ENCODE measurements at regions not wholly inside any gene's neighbourhood (a gene's known extent, or its start where the extent isn't known, plus 50 kb on each side); places are given as distances from the start of the nearest gene placed in this dataset.

DNA sequence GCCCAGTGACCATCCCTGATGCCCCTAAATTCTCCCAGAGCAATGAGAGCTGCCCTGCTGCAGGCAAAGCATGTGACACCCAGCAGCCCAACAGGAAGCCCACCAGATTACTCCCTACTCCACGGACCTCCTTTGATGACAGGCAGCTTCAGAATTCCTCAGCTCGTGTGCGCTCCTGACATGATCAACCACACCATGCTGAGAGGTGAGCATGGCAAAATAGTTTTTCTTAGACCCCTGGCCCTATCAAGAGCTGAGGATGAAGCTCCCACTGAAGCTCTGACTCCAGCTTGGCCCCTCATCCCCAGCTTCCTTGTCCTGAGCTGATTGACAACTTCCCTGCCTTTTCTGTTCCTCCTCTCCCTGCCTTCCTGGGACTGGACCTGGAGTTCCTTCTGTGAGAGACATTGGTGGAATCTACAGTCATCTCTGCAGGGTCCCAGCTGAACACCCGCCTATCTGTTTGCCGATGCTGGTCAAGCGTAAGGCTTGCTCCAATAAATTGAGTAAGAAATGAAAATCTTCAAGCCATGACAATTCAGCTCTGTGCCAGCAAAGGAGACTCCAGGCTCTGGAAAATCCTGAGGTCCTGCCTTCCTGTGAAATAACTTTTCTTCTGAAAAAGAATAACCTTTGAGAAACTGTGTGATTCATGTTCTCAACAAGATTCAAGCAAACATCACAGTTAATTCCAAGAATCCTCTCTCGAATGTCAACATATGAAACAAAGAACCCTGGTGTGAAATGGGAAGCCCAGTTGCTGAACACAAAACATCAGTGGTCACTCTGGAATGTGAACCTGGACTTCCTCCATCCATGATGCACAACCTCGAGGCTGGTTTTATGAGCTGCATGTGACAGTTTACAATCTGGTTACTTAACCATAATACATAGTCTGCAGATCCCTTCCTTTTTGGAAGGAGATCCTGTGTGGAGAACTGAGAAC, 201.1 kb downstream of the SPP2 start:
- no peak for TF ChIP-seq POLR2A (IDR thresholded peaks at IDR 0.05)
- TF ChIP-seq, protein P1, sequence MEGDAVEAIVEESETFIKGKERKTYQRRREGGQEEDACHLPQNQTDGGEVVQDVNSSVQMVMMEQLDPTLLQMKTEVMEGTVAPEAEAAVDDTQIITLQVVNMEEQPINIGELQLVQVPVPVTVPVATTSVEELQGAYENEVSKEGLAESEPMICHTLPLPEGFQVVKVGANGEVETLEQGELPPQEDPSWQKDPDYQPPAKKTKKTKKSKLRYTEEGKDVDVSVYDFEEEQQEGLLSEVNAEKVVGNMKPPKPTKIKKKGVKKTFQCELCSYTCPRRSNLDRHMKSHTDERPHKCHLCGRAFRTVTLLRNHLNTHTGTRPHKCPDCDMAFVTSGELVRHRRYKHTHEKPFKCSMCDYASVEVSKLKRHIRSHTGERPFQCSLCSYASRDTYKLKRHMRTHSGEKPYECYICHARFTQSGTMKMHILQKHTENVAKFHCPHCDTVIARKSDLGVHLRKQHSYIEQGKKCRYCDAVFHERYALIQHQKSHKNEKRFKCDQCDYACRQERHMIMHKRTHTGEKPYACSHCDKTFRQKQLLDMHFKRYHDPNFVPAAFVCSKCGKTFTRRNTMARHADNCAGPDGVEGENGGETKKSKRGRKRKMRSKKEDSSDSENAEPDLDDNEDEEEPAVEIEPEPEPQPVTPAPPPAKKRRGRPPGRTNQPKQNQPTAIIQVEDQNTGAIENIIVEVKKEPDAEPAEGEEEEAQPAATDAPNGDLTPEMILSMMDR (IDR thresholded peaks at IDR 0.05), result no peak

Measured in lower leg skin (tissue), 3 donors.